Calu3 (cell line): ENCODE measurements at regions not wholly inside any gene's neighbourhood (a gene's known extent, or its start where the extent isn't known, plus 50 kb on each side); places are given as distances from the start of the nearest gene placed in this dataset.
"Not testable (repeated sequence)": the region's sequence is repeated elsewhere in the genome, so short reads cannot be mapped to it uniquely, and the experiment has no call there.

ENCODE experiments used
- BruUV-seq: library from RNA; stranded (reverse); fragments of 400-500 nt; replicated peaks from 2 replicates; lab custom pipeline; 2021; lab: Mats Ljungman, UMichigan
- CTCF ChIA-PET: fragments of 300-600 bp; sonication (Branson Sonifier 250); formaldehyde crosslinking; loops from one replicate; lab custom pipeline; 2022; ENCODE audit warnings: antibody characterized with exemption; lab: Charles Lee
- DNase-seq: peaks from one replicate; pipeline ENCODE4 v3.0.0; 2022
- H3K27ac Mint-ChIP-seq: one replicate; pipeline ENCODE4 v1.8.0; 2022; ENCODE audit warnings: mixed read lengths; ENCODE audit not compliant: unreplicated experiment
- H3K27me3 Mint-ChIP-seq: one replicate; pipeline ENCODE4 v1.8.0; 2022; ENCODE audit warnings: mixed read lengths; ENCODE audit not compliant: unreplicated experiment
- H3K36me3 Mint-ChIP-seq: one replicate; pipeline ENCODE4 v1.8.0; 2022; ENCODE audit warnings: mild to moderate bottlenecking, moderate library complexity, mixed read lengths; ENCODE audit not compliant: insufficient read depth, unreplicated experiment
- H3K4me1 Mint-ChIP-seq: one replicate; pipeline ENCODE4 v1.8.0; 2022; ENCODE audit warnings: mild to moderate bottlenecking, low read depth, mixed read lengths; ENCODE audit not compliant: unreplicated experiment
- H3K4me3 Mint-ChIP-seq: one replicate; pipeline ENCODE4 v1.8.0; 2022; ENCODE audit warnings: mild to moderate bottlenecking, low read depth, moderate library complexity, mixed read lengths; ENCODE audit not compliant: unreplicated experiment
- H3K9me3 Mint-ChIP-seq: one replicate; pipeline ENCODE4 v1.8.0; 2022; ENCODE audit warnings: low read depth, mixed read lengths; ENCODE audit not compliant: unreplicated experiment
- CTCF ChIP-seq: fragments of 200-600 bp; IDR thresholded peaks from one replicate; pipeline ENCODE4 v1.8.0; 2022; ENCODE audit warnings: antibody characterized with exemption; ENCODE audit not compliant: unreplicated experiment
- intact Hi-C: fragments of 100-400 bp; cut with micrococcal nuclease; formaldehyde crosslinking; loops from one replicate; pipeline ENCODE4 v1.10.0; 2022; ENCODE audit not compliant: unreplicated experiment

GRCh38 chr12:131408036-131408365 lies 302.9 kb upstream of the SFSWAP start:
- DNase-seq, result no peak
- BruUV-seq, result no TSS peak
- Mint-ChIP-seq H3K27me3 (peaks cover 48% of the 10 kb centered on the region), H3K4me3 (no peak overlapping the region), H3K4me1 (no peaks in the 10 kb centered on the region), H3K9me3 (peaks cover 6% of the 10 kb centered on the region), H3K36me3 (no peaks in the 10 kb centered on the region), H3K27ac (no peak overlapping the region)
- CTCF ChIA-PET, result no interaction called here
- no peak for TF ChIP-seq CTCF
- intact Hi-C loops, result no loop called here

- H3K27ac Mint-ChIP-seq, result no peak overlapping the region
- intact Hi-C loops, result no loop called here
- no peaks in the 10 kb centered on the region for H3K36me3 Mint-ChIP-seq
- DNase-seq, result no peak
- CTCF ChIA-PET, result no interaction called here
- no peaks in the 10 kb centered on the region for H3K4me1 Mint-ChIP-seq
- peaks cover 6% of the 10 kb centered on the region for H3K9me3 Mint-ChIP-seq
- no TSS peak for BruUV-seq
- peaks cover 50% of the 10 kb centered on the region for H3K27me3 Mint-ChIP-seq
- H3K4me3 Mint-ChIP-seq, result no peak overlapping the region
- no peak for TF ChIP-seq CTCF
These were observed 302.4 kb upstream of the SFSWAP start for GRCh38 chr12:131408484-131408883.

- no peak for DNase-seq
- no peak for TF ChIP-seq CTCF
- Mint-ChIP-seq H3K4me3 (no peak overlapping the region), H3K4me1 (no peaks in the 10 kb centered on the region), H3K27me3 (peaks cover 50% of the 10 kb centered on the region), H3K36me3 (no peaks in the 10 kb centered on the region), H3K27ac (no peak overlapping the region), H3K9me3 (peaks cover 6% of the 10 kb centered on the region)
- CTCF ChIA-PET, result interaction anchor here (0.6 kb wide), 1 partner anchor 553 kb away, joined by 3 read pairs; no protein-coding TSS in a partner anchor
- BruUV-seq, result no TSS peak
- intact Hi-C loops, result no loop called here
These were observed 301.7 kb upstream of the SFSWAP start for GRCh38 chr12:131409211-131409610.

GRCh38 chr12:131411827-131412226 lies 299.1 kb upstream of the SFSWAP start:
- DNase-seq, H3K36me3 Mint-ChIP-seq, H3K27ac Mint-ChIP-seq, H3K9me3 Mint-ChIP-seq, H3K4me1 Mint-ChIP-seq, BruUV-seq, intact Hi-C loops, CTCF ChIA-PET, H3K4me3 Mint-ChIP-seq: not testable (repeated sequence)
- peaks cover 65% of the 10 kb centered on the region for H3K27me3 Mint-ChIP-seq

GRCh38 chr12:131413006-131413405 lies 297.9 kb upstream of the SFSWAP start:
- H3K4me3 Mint-ChIP-seq, result no peak overlapping the region

More at GRCh38 chr12:131413006-131413405, 297.9 kb upstream of the SFSWAP start:
- Mint-ChIP-seq H3K27me3 (peaks cover 70% of the 10 kb centered on the region), H3K9me3 (peaks cover 7% of the 10 kb centered on the region), H3K36me3 (no peaks in the 10 kb centered on the region), H3K4me1 (no peaks in the 10 kb centered on the region), H3K27ac (no peak overlapping the region)
- TF ChIP-seq CTCF, result no peak
- intact Hi-C loops, result no loop called here
- no TSS peak for BruUV-seq
- CTCF ChIA-PET, result interaction anchor here (1.3 kb wide), 1 partner anchor 253 kb away, joined by 3 read pairs; no protein-coding TSS in a partner anchor
- DNase-seq, result no peak
